ENCODE measurements at regions not wholly inside any gene's neighbourhood (a gene's known extent, or its start where the extent isn't known, plus 50 kb on each side); places are given as distances from the start of the nearest gene placed in this dataset.

GRCh38 chr22:48798281-48799226, 1029.1 kb downstream of the BRD1 start:
- H3K4me1 Mint-ChIP-seq (ENCODE audit: low read depth) = no peaks in the 10 kb centered on the region
- DNase-seq = no peak
- H3K27ac Mint-ChIP-seq = no peak overlapping the region
- peaks cover 5% of the 10 kb centered on the region for H3K27me3 Mint-ChIP-seq (ENCODE audit: low read depth)
- H3K36me3 Mint-ChIP-seq (ENCODE audit: insufficient read depth in 2 of 2) = peaks cover 0 to 2% of the 10 kb centered on the region in 2 donors
- H3K9me3 Mint-ChIP-seq = peaks cover 2 to 7% of the 10 kb centered on the region in 2 donors
- ATAC-seq (replicated peaks in 1 of 2) = no peak
- H3K4me3 Mint-ChIP-seq = no peak overlapping the region

DNA sequence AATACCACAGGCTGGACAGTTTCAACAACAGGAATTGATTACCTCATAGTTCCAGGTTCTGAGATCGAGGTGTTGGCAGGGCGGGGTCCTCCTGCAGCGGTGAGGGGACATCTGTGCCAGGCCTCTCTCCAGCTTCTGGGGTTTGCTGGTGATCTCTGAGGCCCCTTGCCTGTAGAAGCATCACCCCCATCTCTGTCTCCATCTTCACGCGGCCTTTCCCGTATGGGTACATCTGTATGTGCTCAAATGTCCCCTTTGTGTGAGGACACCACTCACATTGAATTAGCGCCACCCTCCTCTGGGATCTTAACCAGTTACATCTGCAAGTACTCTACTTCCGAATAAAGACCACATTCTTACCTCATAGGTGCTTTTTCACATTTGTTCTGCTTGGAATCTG, 1029.9 kb downstream of the BRD1 start:
- Mint-ChIP-seq H3K36me3 (ENCODE audit: insufficient read depth in 2 of 2) (peaks cover 0 to 2% of the 10 kb centered on the region in 2 donors), H3K9me3 (peaks cover 2 to 7% of the 10 kb centered on the region in 2 donors), H3K4me3 (no peak overlapping the region), H3K27me3 (ENCODE audit: low read depth) (peaks cover 5% of the 10 kb centered on the region), H3K27ac (no peak overlapping the region), H3K4me1 (ENCODE audit: low read depth) (no peaks in the 10 kb centered on the region)
- DNase-seq = no peak
- no peak for ATAC-seq (replicated peaks in 1 of 2)

DNA sequence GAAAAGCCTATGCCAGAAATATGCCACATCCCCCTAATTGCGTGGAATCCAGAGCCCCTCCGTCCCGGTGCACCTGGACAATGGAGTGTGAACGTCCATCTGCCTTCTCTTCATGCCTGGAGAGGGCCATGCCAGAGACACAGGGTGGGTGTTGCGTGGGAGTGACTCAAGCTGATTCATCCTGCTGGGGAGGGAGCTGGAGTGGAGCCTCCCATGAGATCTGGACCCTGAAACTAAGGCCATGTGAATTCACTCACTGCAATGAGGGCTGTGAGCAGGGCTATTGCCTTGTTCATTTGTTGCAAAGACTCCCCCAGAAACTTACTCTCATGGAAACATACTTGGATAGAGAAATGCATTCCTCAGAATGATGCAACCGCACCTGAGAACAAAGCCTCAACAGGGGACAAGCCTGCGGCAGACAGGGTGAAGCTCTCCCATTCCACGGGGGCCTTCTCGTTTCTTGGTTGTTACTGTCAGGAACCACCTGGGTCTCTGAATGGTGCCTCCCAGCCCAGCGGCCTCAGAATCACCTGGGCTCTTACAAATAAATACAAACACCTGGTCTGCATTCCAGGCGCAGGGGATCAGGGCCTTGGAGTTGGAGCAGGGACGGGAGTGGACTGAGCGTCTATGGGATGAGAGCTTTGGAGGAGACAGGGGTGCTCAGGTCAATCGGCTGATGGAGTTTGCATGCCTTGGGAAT, 1031.2 kb downstream of the BRD1 start:
- ATAC-seq (replicated peaks in 1 of 2) (no peak), DNase-seq (no peak)
- Mint-ChIP-seq H3K27me3 (ENCODE audit: low read depth) (peaks cover 5% of the 10 kb centered on the region), H3K4me3 (no peak overlapping the region), H3K4me1 (ENCODE audit: low read depth) (no peaks in the 10 kb centered on the region), H3K36me3 (ENCODE audit: insufficient read depth in 2 of 2) (peaks cover 0 to 2% of the 10 kb centered on the region in 2 donors), H3K27ac (no peak overlapping the region), H3K9me3 (peaks cover 2 to 7% of the 10 kb centered on the region in 2 donors)

DNA sequence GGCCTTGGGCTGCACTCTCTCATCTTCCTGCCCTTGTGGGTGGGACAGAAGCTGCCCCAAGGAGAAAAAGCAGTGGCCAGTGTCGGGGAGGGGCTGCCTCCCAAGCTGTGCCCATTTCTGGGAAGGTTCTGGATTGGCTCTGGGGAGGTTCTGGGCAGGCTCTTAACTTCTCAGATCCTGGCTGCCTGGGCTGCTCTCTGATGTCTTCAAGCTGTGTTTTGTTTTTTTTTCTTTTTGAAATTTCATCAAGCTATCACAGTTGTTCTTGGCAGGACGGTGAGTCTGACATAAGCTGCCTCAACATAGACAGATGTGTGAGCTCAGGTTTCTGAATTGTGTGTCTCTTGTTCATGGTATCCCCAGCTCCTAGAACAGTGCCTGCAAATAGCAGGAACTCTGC, 1032.0 kb downstream of the BRD1 start:
- no peaks in the 10 kb centered on the region for H3K4me1 Mint-ChIP-seq (ENCODE audit: low read depth)
- peaks cover 0 to 2% of the 10 kb centered on the region in 2 donors for H3K36me3 Mint-ChIP-seq (ENCODE audit: insufficient read depth in 2 of 2)
- no peak overlapping the region for H3K4me3 Mint-ChIP-seq
- no peak for ATAC-seq (replicated peaks in 1 of 2)
- H3K9me3 Mint-ChIP-seq = peaks cover 2 to 7% of the 10 kb centered on the region in 2 donors
- H3K27me3 Mint-ChIP-seq (ENCODE audit: low read depth) = peaks cover 13% of the 10 kb centered on the region
- H3K27ac Mint-ChIP-seq = no peak overlapping the region
- DNase-seq = no peak

DNA sequence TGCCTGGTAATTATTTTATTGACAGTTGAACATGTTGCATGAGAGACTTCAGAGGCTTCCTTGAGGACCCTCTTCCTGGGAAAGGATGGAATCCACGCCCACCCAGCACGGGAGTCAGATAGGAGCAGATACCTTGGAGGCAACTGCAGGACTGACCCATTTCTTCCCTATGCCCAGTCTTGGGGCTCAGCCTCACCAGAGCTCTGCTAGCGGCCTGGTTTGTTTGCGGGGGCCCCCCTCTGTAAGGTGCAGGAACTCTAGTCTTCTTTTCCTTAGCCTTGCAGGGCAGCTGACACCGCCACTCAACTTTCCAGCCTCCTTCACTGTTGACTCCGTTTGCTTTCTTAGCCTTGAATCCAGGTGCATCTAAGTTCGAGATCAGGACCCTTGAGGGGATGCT, 1032.8 kb downstream of the BRD1 start:
- H3K4me3 Mint-ChIP-seq = no peak overlapping the region
- H3K36me3 Mint-ChIP-seq (ENCODE audit: insufficient read depth in 2 of 2) = peaks cover 0 to 2% of the 10 kb centered on the region in 2 donors
- ATAC-seq (replicated peaks in 1 of 2) = no peak
- DNase-seq = no peak
- H3K27ac Mint-ChIP-seq = no peak overlapping the region
- H3K27me3 Mint-ChIP-seq (ENCODE audit: low read depth) = peaks cover 14% of the 10 kb centered on the region
- H3K9me3 Mint-ChIP-seq = peaks cover 2 to 7% of the 10 kb centered on the region in 2 donors
- H3K4me1 Mint-ChIP-seq (ENCODE audit: low read depth) = no peaks in the 10 kb centered on the region

- Mint-ChIP-seq H3K4me3 (no peak overlapping the region), H3K9me3 (peaks cover 2 to 7% of the 10 kb centered on the region in 2 donors), H3K27me3 (ENCODE audit: low read depth) (peaks cover 14% of the 10 kb centered on the region), H3K4me1 (ENCODE audit: low read depth) (no peaks in the 10 kb centered on the region), H3K36me3 (ENCODE audit: insufficient read depth in 2 of 2) (peaks cover 0 to 2% of the 10 kb centered on the region in 2 donors), H3K27ac (no peak overlapping the region)
- ATAC-seq (replicated peaks in 1 of 2) (no peak), DNase-seq (no peak)
These were observed 1033.7 kb downstream of the BRD1 start for GRCh38 chr22:48793949-48794348.

- no peak for DNase-seq
- Mint-ChIP-seq H3K27ac (no peak overlapping the region), H3K36me3 (ENCODE audit: insufficient read depth in 2 of 2) (no peaks in the 10 kb centered on the region), H3K4me1 (ENCODE audit: low read depth) (no peaks in the 10 kb centered on the region), H3K4me3 (no peak overlapping the region), H3K27me3 (ENCODE audit: low read depth) (peaks cover 10% of the 10 kb centered on the region), H3K9me3 (no peaks in the 10 kb centered on the region)
- ATAC-seq (replicated peaks in 1 of 2) = no peak
These were observed 1041.0 kb downstream of the BRD1 start for GRCh38 chr22:48786679-48786996.

- Mint-ChIP-seq H3K36me3 (ENCODE audit: insufficient read depth in 2 of 2) (no peaks in the 10 kb centered on the region), H3K27me3 (ENCODE audit: low read depth) (peaks cover 5% of the 10 kb centered on the region), H3K4me1 (ENCODE audit: low read depth) (no peaks in the 10 kb centered on the region), H3K27ac (no peak overlapping the region), H3K9me3 (no peaks in the 10 kb centered on the region), H3K4me3 (no peak overlapping the region)
- DNase-seq (no peak), ATAC-seq (replicated peaks in 1 of 2) (no peak)
These were observed 1041.6 kb downstream of the BRD1 start for GRCh38 chr22:48785792-48786678.

GRCh38 chr22:48784701-48785503, 1042.8 kb downstream of the BRD1 start:
- DNase-seq (no peak), ATAC-seq (replicated peaks in 1 of 2) (no peak)
- no peaks in the 10 kb centered on the region for H3K4me1 Mint-ChIP-seq (ENCODE audit: low read depth)
- no peaks in the 10 kb centered on the region for H3K36me3 Mint-ChIP-seq (ENCODE audit: insufficient read depth in 2 of 2)
- no peaks in the 10 kb centered on the region for H3K9me3 Mint-ChIP-seq
- H3K4me3 Mint-ChIP-seq = no peak overlapping the region
- no peaks in the 10 kb centered on the region for H3K27me3 Mint-ChIP-seq (ENCODE audit: low read depth)
- no peak overlapping the region for H3K27ac Mint-ChIP-seq

DNA sequence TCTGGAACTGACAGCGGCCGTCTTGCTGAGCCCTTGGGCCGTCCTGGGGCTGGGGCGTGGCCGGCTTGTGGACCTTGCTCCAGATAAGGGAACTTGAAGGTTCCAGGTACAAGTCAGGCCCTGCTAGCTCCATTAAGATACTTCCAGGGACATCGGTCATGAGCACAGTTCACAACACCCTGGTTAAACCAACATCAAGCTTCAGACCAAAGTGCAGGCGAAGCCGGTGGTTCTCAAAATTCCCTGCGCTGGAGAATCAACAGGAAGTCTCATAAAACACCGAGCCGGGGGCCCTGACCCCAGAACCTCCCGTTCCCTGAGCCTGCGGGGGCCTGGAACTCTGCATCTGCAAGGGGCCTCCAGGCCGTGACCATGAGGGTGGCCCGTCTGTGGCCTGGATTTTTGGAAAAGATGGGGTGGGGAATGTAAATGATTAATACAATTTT, 1043.8 kb downstream of the BRD1 start:
- DNase-seq = no peak
- no peak for ATAC-seq (replicated peaks in 1 of 2)
- H3K27ac Mint-ChIP-seq = no peak overlapping the region
- H3K4me1 Mint-ChIP-seq (ENCODE audit: low read depth) = no peaks in the 10 kb centered on the region
- no peaks in the 10 kb centered on the region for H3K9me3 Mint-ChIP-seq
- no peaks in the 10 kb centered on the region for H3K27me3 Mint-ChIP-seq (ENCODE audit: low read depth)
- H3K36me3 Mint-ChIP-seq (ENCODE audit: insufficient read depth in 2 of 2) = no peaks in the 10 kb centered on the region
- no peak overlapping the region for H3K4me3 Mint-ChIP-seq

DNA sequence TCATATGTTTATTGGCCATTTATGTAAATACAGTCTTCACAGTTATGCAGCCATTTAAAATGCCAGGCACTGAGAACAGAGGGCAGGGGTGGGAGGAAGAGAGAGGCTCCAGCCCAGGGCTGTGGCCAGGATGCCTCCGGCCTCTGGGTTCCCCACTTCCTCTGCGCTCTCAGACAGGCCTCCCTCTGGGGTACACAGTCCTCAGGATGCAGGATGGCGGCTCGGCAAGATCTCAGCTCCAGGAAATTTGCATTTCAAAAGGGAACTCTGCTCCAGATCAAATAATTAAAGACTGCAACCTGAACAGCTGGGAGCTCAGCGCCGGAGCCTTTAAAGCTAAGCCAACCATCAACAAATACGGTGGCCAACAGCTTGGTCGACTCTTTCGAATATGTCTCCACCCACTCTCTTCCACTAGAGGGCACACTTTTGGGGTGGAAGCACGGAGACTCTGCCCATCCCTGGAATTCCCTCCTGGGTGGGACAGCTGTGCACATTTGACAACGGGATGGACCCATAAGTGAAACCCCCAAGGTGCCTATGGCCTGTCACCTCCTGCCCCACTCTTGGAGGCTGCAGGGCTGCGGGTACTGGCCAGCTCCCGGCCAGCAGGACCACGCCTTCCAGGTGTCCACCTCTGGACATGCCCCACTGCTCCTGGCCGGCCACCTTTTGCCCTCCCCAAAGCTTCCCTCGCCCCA, 1044.7 kb downstream of the BRD1 start:
- no peak for ATAC-seq (replicated peaks in 1 of 2)
- Mint-ChIP-seq H3K36me3 (ENCODE audit: insufficient read depth in 2 of 2) (no peaks in the 10 kb centered on the region), H3K4me1 (ENCODE audit: low read depth) (no peaks in the 10 kb centered on the region), H3K27ac (no peak overlapping the region), H3K9me3 (no peaks in the 10 kb centered on the region), H3K4me3 (no peak overlapping the region), H3K27me3 (ENCODE audit: low read depth) (no peaks in the 10 kb centered on the region)
- no peak for DNase-seq

DNA sequence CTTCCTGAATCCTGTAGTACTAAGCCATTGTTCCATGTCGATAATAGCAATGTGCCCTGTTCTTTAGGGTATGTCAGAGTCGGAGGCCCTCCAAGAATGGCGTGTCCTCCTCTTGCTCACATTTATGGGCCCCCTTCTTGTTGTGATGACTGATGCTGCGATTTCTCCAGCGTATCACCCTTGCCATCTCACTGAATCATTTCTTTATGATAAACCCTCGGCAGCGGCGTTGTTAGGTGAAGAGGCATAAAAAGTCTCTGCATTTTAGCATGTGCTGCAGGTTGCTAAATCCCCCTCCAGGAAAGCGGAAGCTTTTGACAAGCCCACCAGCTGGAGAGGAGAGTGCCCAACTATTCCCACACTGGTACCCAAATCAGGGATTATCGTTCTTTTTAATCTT, 1045.3 kb downstream of the BRD1 start:
- H3K27me3 Mint-ChIP-seq (ENCODE audit: low read depth) = no peaks in the 10 kb centered on the region
- peaks cover under 1 to 2% of the 10 kb centered on the region in 2 donors for H3K36me3 Mint-ChIP-seq (ENCODE audit: insufficient read depth in 2 of 2)
- no peaks in the 10 kb centered on the region for H3K4me1 Mint-ChIP-seq (ENCODE audit: low read depth)
- ATAC-seq (replicated peaks in 1 of 2) (no peak), DNase-seq (no peak)
- H3K27ac Mint-ChIP-seq = no peak overlapping the region
- H3K4me3 Mint-ChIP-seq = no peak overlapping the region
- H3K9me3 Mint-ChIP-seq = no peaks in the 10 kb centered on the region
